ENCODE measurements at regions not wholly inside any gene's neighbourhood (a gene's known extent, or its start where the extent isn't known, plus 50 kb on each side); places are given as distances from the start of the nearest gene placed in this dataset.
"Not testable (repeated sequence)": the region's sequence is repeated elsewhere in the genome, so short reads cannot be mapped to it uniquely, and the experiment has no call there.

- no peak for DNase-seq
Measured at GRCh38 chr1:37166005-37166404, 131.7 kb upstream of the GRIK3 start.

GRCh38 chr1:37167479-37167878 is 133.2 kb upstream of the GRIK3 start:
- no peak for DNase-seq

GRCh38 chr1:37169241-37169640 is 134.9 kb upstream of the GRIK3 start:
- no peak for DNase-seq

GRCh38 chr1:37169743-37170275 is 135.5 kb upstream of the GRIK3 start:
- no peak for DNase-seq

- DNase-seq: peak; percentile 71 to 81
Measured at GRCh38 chr1:37171691-37172090, 137.4 kb upstream of the GRIK3 start.

- DNase-seq: peak; percentile 54 to 66
Measured at GRCh38 chr1:37174341-37174740, 140.0 kb upstream of the GRIK3 start.

- no peak for DNase-seq
Measured at GRCh38 chr1:37174876-37175275, 140.6 kb upstream of the GRIK3 start.

- DNase-seq: no peak
Measured at GRCh38 chr1:37175666-37176215, 141.4 kb upstream of the GRIK3 start.

GRCh38 chr1:37176269-37176668 is 142.0 kb upstream of the GRIK3 start:
- DNase-seq: no peak

GRCh38 chr1:37177230-37177864 is 143.0 kb upstream of the GRIK3 start:
- DNase-seq: peak in 1 of 2 experiments; percentile 62

GRCh38 chr1:37181425-37181824 is 147.1 kb upstream of the GRIK3 start:
- DNase-seq: no peak

- no peak for DNase-seq
Measured at GRCh38 chr1:37184789-37185188, 150.5 kb upstream of the GRIK3 start.

- DNase-seq: no peak
Measured at GRCh38 chr1:37186246-37186756, 152.0 kb upstream of the GRIK3 start.

GRCh38 chr1:37189111-37189510 is 154.8 kb upstream of the GRIK3 start:
- DNase-seq: no peak

GRCh38 chr1:37197411-37197810 is 163.1 kb upstream of the GRIK3 start:
- DNase-seq: peak; percentile 22 to 35

- DNase-seq: not testable (repeated sequence)
Measured at GRCh38 chr1:37214305-37214704, 180.0 kb upstream of the GRIK3 start.

GRCh38 chr1:37233606-37234005 is 199.3 kb upstream of the GRIK3 start:
- DNase-seq: no peak

- DNase-seq: no peak
Measured at GRCh38 chr1:37234941-37235418, 200.7 kb upstream of the GRIK3 start.

GRCh38 chr1:37237948-37238347 is 203.6 kb upstream of the GRIK3 start:
- DNase-seq: no peak

- no peak for DNase-seq
Measured at GRCh38 chr1:37238364-37239224, 204.3 kb upstream of the GRIK3 start.

- peak in 1 of 2 experiments; percentile 16 for DNase-seq
Measured at GRCh38 chr1:37239225-37239740, 205.0 kb upstream of the GRIK3 start.

GRCh38 chr1:37240897-37241296 is 206.6 kb upstream of the GRIK3 start:
- DNase-seq: peak; percentile 75 to 89

- no peak for DNase-seq
Measured at GRCh38 chr1:37242501-37242900, 208.2 kb upstream of the GRIK3 start.
